ENCODE measurements at regions not wholly inside any gene's neighbourhood (a gene's known extent, or its start where the extent isn't known, plus 50 kb on each side); places are given as distances from the start of the nearest gene placed in this dataset.

GRCh38 chr1:5644281-5645134 lies 347.7 kb downstream of the NPHP4 start:
- Histone ChIP-seq H3K4me3 (ENCODE audit: low read length) (no peak overlapping the region), H3F3A (ENCODE audit: control insufficient read depth, insufficient read depth) (no peaks in the 10 kb centered on the region), H3K36me3 (ENCODE audit: control insufficient read depth, low read length) (no peaks in the 10 kb centered on the region), H3K27me3 (ENCODE audit: control insufficient read depth, low read length) (no peaks in the 10 kb centered on the region), H3K79me2 (ENCODE audit: control insufficient read depth, low read length) (no peaks in the 10 kb centered on the region), H4K20me1 (ENCODE audit: control insufficient read depth, insufficient read depth, low read depth, low read length) (no peaks in the 10 kb centered on the region), H3K9me3 (ENCODE audit: control insufficient read depth, insufficient read depth, low read length) (no peaks in the 10 kb centered on the region), H3K27ac (ENCODE audit: low read depth, low read length) (no peak overlapping the region), H3K4me1 (ENCODE audit: control insufficient read depth, low read length) (no peaks in the 10 kb centered on the region), H3K9me2 (replicated peaks; ENCODE audit: control insufficient read depth, low read length) (no peaks in the 10 kb centered on the region), H3K4me2 (ENCODE audit: low read length) (no peak overlapping the region)
- TF ChIP-seq EZH2phosphoT487 (IDR thresholded peaks at IDR 0.05; ENCODE audit: borderline replicate concordance, low read length), result no peak
- TF ChIP-seq, protein P1, sequence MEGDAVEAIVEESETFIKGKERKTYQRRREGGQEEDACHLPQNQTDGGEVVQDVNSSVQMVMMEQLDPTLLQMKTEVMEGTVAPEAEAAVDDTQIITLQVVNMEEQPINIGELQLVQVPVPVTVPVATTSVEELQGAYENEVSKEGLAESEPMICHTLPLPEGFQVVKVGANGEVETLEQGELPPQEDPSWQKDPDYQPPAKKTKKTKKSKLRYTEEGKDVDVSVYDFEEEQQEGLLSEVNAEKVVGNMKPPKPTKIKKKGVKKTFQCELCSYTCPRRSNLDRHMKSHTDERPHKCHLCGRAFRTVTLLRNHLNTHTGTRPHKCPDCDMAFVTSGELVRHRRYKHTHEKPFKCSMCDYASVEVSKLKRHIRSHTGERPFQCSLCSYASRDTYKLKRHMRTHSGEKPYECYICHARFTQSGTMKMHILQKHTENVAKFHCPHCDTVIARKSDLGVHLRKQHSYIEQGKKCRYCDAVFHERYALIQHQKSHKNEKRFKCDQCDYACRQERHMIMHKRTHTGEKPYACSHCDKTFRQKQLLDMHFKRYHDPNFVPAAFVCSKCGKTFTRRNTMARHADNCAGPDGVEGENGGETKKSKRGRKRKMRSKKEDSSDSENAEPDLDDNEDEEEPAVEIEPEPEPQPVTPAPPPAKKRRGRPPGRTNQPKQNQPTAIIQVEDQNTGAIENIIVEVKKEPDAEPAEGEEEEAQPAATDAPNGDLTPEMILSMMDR (IDR thresholded peaks at IDR 0.05; ENCODE audit: low read depth, low read length, poor library complexity, severe bottlenecking), result no peak

DNA sequence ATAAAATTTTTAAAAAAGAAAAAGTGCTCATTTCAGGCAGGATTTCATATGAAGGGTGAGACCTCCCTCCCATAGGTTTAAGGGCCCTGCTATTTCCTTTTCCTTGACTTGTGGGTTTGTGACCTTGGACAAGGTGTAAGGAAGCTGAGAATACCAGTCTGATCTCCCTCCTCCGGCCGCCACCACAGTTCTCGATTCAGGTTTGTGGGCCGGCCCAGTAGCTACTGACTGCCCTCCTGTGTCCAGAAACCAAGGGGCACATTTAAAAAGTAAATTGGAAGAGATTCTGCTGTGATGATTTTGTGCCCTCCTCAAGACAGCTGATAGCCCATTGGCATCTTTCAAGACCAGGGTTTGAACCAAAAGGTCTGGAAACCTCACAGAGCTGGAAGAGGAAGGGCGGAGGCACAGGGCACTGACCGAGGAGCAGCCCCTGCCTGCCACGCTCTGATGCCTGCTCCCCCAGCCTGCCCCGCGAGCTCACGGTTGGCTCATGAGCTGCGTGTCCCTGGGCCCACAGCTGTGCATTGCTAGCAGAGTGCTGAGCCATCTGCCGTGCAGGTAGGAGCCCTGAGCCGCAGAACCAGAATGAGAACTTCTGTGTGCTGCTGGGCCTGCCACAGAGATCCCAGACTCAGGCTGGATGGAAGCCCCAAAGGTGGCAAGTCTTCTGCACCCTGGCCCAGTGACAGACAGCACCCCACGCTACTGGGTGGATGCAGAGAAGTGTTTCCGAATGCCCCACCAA lies 348.7 kb downstream of the NPHP4 start:
- no peaks in the 10 kb centered on the region for H3K27me3 ChIP-seq (ENCODE audit: control insufficient read depth, low read length)
- no peaks in the 10 kb centered on the region for H3K79me2 ChIP-seq (ENCODE audit: control insufficient read depth, low read length)
- no peaks in the 10 kb centered on the region for H3K4me1 ChIP-seq (ENCODE audit: control insufficient read depth, low read length)
- no peaks in the 10 kb centered on the region for H3K9me2 ChIP-seq (replicated peaks; ENCODE audit: control insufficient read depth, low read length)
- no peaks in the 10 kb centered on the region for H3K9me3 ChIP-seq (ENCODE audit: control insufficient read depth, insufficient read depth, low read length)
- no peaks in the 10 kb centered on the region for H3K36me3 ChIP-seq (ENCODE audit: control insufficient read depth, low read length)
- H3K4me2 ChIP-seq (ENCODE audit: low read length), result no peak overlapping the region
- no peak overlapping the region for H3K4me3 ChIP-seq (ENCODE audit: low read length)
- H4K20me1 ChIP-seq (ENCODE audit: control insufficient read depth, insufficient read depth, low read depth, low read length), result no peaks in the 10 kb centered on the region
- H3F3A ChIP-seq (ENCODE audit: control insufficient read depth, insufficient read depth), result no peaks in the 10 kb centered on the region
- TF ChIP-seq, protein P1 (IDR thresholded peaks at IDR 0.05; ENCODE audit: low read depth, low read length, poor library complexity, severe bottlenecking), result no peak
- no peak for TF ChIP-seq EZH2phosphoT487 (IDR thresholded peaks at IDR 0.05; ENCODE audit: borderline replicate concordance, low read length)
- no peak overlapping the region for H3K27ac ChIP-seq (ENCODE audit: low read depth, low read length)

DNA sequence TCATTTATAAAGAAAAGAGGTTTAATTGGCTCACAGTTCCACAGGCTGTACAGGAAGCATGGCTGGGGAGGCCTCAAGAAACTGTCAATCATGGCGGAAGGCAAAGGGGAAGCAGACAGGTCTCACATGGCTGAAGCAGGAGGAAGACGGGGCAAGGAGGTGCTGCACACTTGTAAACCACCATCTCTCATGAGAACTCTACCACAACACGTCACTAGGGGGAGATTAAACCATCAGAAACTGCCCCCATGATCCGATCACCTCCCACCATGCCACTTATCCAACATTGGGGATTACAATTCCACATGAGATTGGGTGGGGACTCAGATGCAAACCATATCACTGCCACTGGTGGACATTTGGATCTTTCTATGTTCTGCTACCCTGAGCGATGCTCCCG lies 351.4 kb downstream of the NPHP4 start:
- Histone ChIP-seq H3K4me3 (ENCODE audit: low read length) (no peak overlapping the region), H3K9me2 (replicated peaks; ENCODE audit: control insufficient read depth, low read length) (no peaks in the 10 kb centered on the region), H4K20me1 (ENCODE audit: control insufficient read depth, insufficient read depth, low read depth, low read length) (no peaks in the 10 kb centered on the region), H3K27me3 (ENCODE audit: control insufficient read depth, low read length) (no peaks in the 10 kb centered on the region), H3K79me2 (ENCODE audit: control insufficient read depth, low read length) (no peaks in the 10 kb centered on the region), H3F3A (ENCODE audit: control insufficient read depth, insufficient read depth) (no peaks in the 10 kb centered on the region), H3K36me3 (ENCODE audit: control insufficient read depth, low read length) (no peaks in the 10 kb centered on the region), H3K27ac (ENCODE audit: low read depth, low read length) (no peak overlapping the region), H3K4me2 (ENCODE audit: low read length) (no peak overlapping the region), H3K9me3 (ENCODE audit: control insufficient read depth, insufficient read depth, low read length) (no peaks in the 10 kb centered on the region), H3K4me1 (ENCODE audit: control insufficient read depth, low read length) (no peaks in the 10 kb centered on the region)
- TF ChIP-seq EZH2phosphoT487 (IDR thresholded peaks at IDR 0.05; ENCODE audit: borderline replicate concordance, low read length), result no peak
- TF ChIP-seq, protein P1 (IDR thresholded peaks at IDR 0.05; ENCODE audit: low read depth, low read length, poor library complexity, severe bottlenecking), result peak; percentile 42

Data from DOHH2 (cell line).